ENCODE measurements at regions not wholly inside any gene's neighbourhood (a gene's known extent, or its start where the extent isn't known, plus 50 kb on each side); places are given as distances from the start of the nearest gene placed in this dataset.

GRCh38 chr18:45253056-45253565 lies 362.2 kb upstream of the SLC14A2 start:
- peaks cover 0 to 29% of the 10 kb centered on the region in 2 donors for H3K4me1 ChIP-seq
- H3K27ac ChIP-seq = no peak overlapping the region
- WGBS, 2 donors = 85 to 90% methylated on average over 6 of the region's 6 CpGs
- no peaks in the 10 kb centered on the region for H3K27me3 ChIP-seq
- TF ChIP-seq CTCF (IDR thresholded peaks at IDR 0.05) (no peak), POLR2A (IDR thresholded peaks at IDR 0.05) (no peak)
- no peaks in the 10 kb centered on the region for H3K36me3 ChIP-seq
- no peak overlapping the region for H3K4me3 ChIP-seq (replicated peaks in 1 of 3)
- no peak for DNase-seq
- no peaks in the 10 kb centered on the region for H3K9me3 ChIP-seq
- intact Hi-C loops (cut with DNase I) = no loop called here

GRCh38 chr18:45253973-45254708 lies 361.1 kb upstream of the SLC14A2 start:
- no peak overlapping the region for H3K4me3 ChIP-seq (replicated peaks in 1 of 3)
- H3K27me3 ChIP-seq = no peaks in the 10 kb centered on the region
- no peak for TF ChIP-seq CTCF (IDR thresholded peaks at IDR 0.05)
- TF ChIP-seq POLR2A (IDR thresholded peaks at IDR 0.05) = no peak
- H3K36me3 ChIP-seq = no peaks in the 10 kb centered on the region
- H3K9me3 ChIP-seq = no peaks in the 10 kb centered on the region
- 82 to 88% methylated on average over 6 of the region's 6 CpGs for WGBS, 2 donors
- intact Hi-C loops (cut with DNase I) = no loop called here
- peaks cover 0 to 18% of the 10 kb centered on the region in 2 donors for H3K4me1 ChIP-seq
- no peak overlapping the region for H3K27ac ChIP-seq
- DNase-seq = no peak

GRCh38 chr18:45254709-45255082 lies 360.6 kb upstream of the SLC14A2 start:
- intact Hi-C loops (cut with DNase I) = no loop called here
- Histone ChIP-seq H3K36me3 (no peaks in the 10 kb centered on the region), H3K4me3 (replicated peaks in 1 of 3) (no peak overlapping the region), H3K9me3 (no peaks in the 10 kb centered on the region), H3K27me3 (no peaks in the 10 kb centered on the region), H3K27ac (no peak overlapping the region), H3K4me1 (peaks cover 0 to 15% of the 10 kb centered on the region in 2 donors)
- DNase-seq = peak; percentile 3 to 8
- no peak for TF ChIP-seq POLR2A (IDR thresholded peaks at IDR 0.05)
- no peak for TF ChIP-seq CTCF (IDR thresholded peaks at IDR 0.05)
- 83 to 85% methylated on average over 6 of the region's 6 CpGs for WGBS, 2 donors

GRCh38 chr18:45255197-45255890 lies 359.9 kb upstream of the SLC14A2 start:
- intact Hi-C loops (cut with DNase I) = no loop called here
- no peak for DNase-seq
- Histone ChIP-seq H3K36me3 (no peaks in the 10 kb centered on the region), H3K4me3 (replicated peaks in 1 of 3) (no peak overlapping the region), H3K27me3 (no peaks in the 10 kb centered on the region), H3K4me1 (peaks cover 0 to 11% of the 10 kb centered on the region in 2 donors), H3K27ac (no peak overlapping the region), H3K9me3 (no peaks in the 10 kb centered on the region)
- TF ChIP-seq CTCF (IDR thresholded peaks at IDR 0.05) (no peak), POLR2A (IDR thresholded peaks at IDR 0.05) (no peak)
- WGBS, 2 donors = 47 to 55% methylated on average over 6 of the region's 6 CpGs

GRCh38 chr18:45260125-45260524 lies 355.2 kb upstream of the SLC14A2 start:
- TF ChIP-seq CTCF (IDR thresholded peaks at IDR 0.05) (no peak), POLR2A (IDR thresholded peaks at IDR 0.05) (no peak)
- DNase-seq = no peak
- H3K9me3 ChIP-seq = no peaks in the 10 kb centered on the region
- H3K4me3 ChIP-seq (replicated peaks in 1 of 3) = no peak overlapping the region
- H3K27ac ChIP-seq = no peak overlapping the region
- intact Hi-C loops (cut with DNase I) = no loop called here
- H3K36me3 ChIP-seq = no peaks in the 10 kb centered on the region
- 83 to 91% methylated on average over 1 of the region's 1 CpG for WGBS, 2 donors
- H3K4me1 ChIP-seq = peaks cover 0 to 7% of the 10 kb centered on the region in 2 donors
- no peaks in the 10 kb centered on the region for H3K27me3 ChIP-seq
